HEK293T (cell line): ENCODE measurements at regions not wholly inside any gene's neighbourhood (a gene's known extent, or its start where the extent isn't known, plus 50 kb on each side); places are given as distances from the start of the nearest gene placed in this dataset.

Source experiments
- ELF4 ChIP-seq: fragments of 450-650 bp; IDR thresholded peaks from 2 replicates; pipeline ENCODE4 v1.6.1; 2017; ENCODE audit warnings: antibody characterized with exemption
- FOXM1 ChIP-seq: fragments of 450-650 bp; IDR thresholded peaks from 2 replicates; pipeline ENCODE4 v1.6.1; 2017; ENCODE audit warnings: mild to moderate bottlenecking, borderline replicate concordance
- HDGF ChIP-seq: fragments of 450-650 bp; IDR thresholded peaks from 2 replicates; pipeline ENCODE4 v1.6.1; 2017; ENCODE audit warnings: antibody characterized with exemption, borderline replicate concordance
- LEF1 ChIP-seq: fragments of 450-650 bp; IDR thresholded peaks from 2 replicates; pipeline ENCODE4 v1.6.1; 2017; ENCODE audit warnings: mild to moderate bottlenecking, borderline replicate concordance
- SP1 ChIP-seq: fragments of 450-650 bp; IDR thresholded peaks from 2 replicates; pipeline ENCODE4 v1.6.1; 2017
- SUZ12 ChIP-seq: fragments of 450-650 bp; IDR thresholded peaks from 2 replicates; pipeline ENCODE4 v1.6.1; 2016; ENCODE audit warnings: mild to moderate bottlenecking

DNA sequence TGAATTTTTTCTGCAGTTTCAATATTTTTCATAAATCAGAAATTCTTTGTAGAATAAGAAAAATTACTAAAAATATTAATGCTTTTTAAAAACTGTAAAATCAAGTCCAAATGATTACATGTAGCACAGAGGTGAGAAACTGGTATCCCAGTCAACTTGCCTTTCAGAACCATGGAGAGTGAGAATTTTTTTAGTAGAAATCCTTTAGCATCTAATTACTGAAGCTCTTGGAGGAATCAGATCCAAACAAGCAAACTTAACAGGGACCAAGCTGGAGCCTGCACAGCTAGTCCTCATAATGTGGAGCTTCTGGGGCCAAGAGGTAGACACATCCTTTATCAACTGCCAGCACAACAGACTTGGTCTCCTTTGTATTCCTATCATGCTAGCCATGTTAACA lies 724.5 kb downstream of the TFAP2A start:
- no peak for TF ChIP-seq HDGF
- TF ChIP-seq ELF4, result no peak
- no peak for TF ChIP-seq LEF1
- no peak for TF ChIP-seq FOXM1
- TF ChIP-seq SP1, result no peak
- TF ChIP-seq SUZ12, result no peak
